ENCODE measurements at regions not wholly inside any gene's neighbourhood (a gene's known extent, or its start where the extent isn't known, plus 50 kb on each side); places are given as distances from the start of the nearest gene placed in this dataset.
"Not testable (repeated sequence)": the region's sequence is repeated elsewhere in the genome, so short reads cannot be mapped to it uniquely, and the experiment has no call there.

DNA sequence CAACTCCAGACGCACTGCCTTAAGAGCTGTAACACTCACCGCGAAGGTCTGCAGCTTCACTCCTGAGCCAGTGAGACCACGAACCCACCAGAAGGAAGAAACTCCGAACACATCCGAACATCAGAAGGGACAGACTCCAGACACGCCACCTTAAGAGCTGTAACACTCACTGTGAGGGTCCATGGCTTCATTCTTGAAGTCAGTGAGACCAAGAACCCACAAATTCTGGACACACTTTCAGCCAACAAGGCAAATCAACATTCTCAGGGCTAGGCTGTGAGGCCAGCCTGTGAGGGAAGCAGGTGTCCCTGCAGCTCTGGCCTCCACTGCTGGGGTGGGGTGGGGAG, 275.3 kb downstream of the ADGRD1 start:
- not testable (repeated sequence) for DNase-seq (ENCODE audit: low spot score); FAIRE-seq

- DNase-seq (ENCODE audit: low spot score) (no peak), FAIRE-seq (no peak)
These were observed 276.0 kb downstream of the ADGRD1 start for GRCh38 chr12:131229426-131230339.

DNA sequence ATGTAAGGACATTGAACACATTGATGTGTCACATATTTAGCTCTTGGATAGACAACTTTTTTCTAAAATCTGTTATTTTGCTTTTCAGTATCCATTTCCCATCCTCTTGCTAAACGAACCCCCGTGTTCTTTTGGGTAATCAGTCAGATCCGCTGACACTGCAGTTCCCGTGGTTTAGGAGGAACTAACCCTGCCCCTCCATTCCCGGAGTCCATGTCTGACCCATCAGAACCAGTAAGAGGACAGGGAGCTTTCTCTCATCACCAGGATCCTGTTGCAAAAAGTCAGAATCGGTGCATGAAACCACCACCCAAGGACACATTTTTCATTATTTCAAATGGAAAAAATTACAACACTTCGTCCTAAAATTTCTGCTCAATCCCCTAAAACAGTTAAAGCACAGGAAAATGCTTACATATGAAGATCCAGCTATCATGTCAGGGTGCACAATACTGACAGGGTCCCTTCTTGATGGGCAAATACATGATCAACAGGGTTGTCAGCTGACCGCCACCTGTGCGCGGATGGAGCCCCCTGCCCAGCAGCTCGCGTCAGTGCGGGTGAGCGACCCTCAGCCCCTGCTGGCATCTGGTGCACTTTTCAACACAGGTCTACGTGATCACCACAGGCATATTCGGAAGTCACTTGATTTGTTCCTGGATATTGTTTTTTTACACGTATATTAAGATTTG, 276.8 kb downstream of the ADGRD1 start:
- no peak for FAIRE-seq
- DNase-seq (ENCODE audit: low spot score), result no peak

DNA sequence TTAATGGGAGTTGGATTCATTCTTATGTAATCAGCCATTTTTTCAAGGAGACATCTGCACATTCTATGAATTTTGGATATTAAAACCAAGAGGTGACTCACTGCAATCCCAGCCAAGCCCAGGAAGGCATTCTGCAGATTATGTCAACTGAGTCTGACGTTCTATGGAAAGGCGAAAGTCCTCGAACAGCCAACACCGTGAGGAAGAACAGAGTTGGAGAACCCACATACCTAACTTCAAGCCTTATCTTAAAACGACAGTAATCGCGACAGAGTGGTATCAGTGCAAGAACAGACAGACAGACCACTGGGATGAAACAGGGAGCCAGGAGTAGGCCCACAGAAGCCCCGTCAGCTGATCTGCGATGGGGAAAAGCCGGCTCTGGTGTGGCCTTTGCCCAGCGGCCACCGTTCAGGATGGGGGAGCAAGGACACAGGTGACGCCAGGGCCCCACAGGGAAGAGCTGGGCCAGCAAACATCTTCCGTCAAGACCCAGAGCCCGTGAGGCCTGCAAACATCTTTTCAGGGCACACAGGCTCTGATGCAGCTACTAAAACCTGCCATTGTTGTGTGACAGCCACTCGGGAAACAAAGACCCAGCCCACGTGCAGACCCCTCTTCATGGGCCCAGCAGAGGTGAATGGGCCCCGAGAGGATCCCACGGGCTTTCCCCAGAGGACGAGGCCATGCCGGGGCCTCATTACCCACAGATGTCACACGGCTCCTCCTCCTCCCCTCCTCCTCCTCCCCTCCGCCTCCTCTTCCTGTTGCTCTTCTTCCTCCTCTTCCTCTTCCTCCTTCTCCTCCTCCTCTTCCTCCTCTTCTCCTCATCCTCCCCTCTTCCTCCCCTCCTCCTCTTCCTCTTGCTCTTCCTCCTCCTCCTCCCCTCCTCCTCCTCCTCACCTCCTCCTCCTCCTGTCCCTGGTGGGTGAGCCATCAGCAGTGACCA, 277.6 kb downstream of the ADGRD1 start:
- DNase-seq (ENCODE audit: low spot score), result no peak
- no peak for FAIRE-seq

DNA sequence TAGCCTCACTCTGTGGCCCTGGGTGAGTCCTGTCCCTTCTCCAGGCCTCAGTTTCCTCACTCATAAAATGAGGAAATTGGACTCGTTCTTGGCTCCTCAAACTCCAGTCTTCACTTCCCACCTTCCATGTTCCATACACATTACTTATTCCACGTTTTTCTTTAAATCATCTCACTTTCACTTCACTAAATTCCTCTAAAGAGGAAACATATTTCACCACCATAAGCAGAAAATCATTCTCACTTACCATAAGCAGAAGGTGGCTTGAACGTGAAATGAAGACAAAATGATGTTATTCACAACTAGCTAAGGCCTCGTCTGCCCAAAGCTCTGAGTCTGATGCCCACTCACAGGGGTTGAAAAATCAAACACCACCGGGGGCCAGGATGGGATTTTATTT, 278.3 kb downstream of the ADGRD1 start:
- DNase-seq (ENCODE audit: low spot score) (no peak), FAIRE-seq (no peak)

- DNase-seq (ENCODE audit: low spot score); FAIRE-seq: not testable (repeated sequence)
These were observed 279.2 kb downstream of the ADGRD1 start for GRCh38 chr12:131232872-131233271.

DNA sequence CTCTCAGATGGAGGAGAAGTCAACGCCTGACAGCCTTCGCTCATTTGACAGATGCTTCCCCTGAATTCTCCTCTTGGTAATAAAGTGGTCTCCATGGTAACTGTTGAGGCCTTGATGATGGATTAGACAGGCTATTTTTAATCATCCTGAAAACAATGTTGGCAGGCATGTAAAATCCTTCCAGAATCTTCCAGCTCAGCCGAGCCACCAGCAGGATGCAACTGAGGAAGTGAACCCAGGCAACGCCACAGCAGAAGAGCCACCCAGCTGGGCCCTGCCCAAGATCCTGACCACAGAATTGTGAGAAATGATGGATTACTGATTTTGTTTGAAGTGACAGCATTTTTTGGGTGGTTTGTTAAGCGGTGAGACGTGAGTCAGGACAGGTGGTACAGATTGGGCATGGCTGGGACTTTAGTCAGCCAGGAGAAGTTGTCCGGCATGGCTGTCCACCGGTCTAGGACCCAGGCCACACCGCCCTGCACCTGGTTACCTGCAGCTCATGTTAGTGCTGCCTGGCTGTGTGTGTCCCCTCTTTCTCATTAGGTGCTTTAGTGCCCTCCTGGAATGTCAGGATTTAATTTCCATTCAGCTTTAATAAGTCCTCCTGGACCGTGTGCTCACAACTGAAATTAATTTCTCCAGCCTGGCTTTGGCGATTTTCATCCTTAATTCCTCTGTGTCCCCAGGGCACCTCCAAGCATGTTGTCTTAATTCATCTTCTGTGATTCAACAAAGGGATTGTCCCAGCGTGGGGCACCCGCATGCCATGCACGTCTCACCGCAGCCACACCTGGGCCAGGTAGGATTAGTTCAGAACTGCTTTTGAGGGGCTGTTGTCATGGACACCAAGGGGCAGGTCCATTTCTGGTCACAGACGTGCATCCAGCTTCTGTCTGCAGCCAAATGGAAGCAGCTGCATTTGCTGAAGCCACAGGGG, 280.4 kb downstream of the ADGRD1 start:
- not testable (repeated sequence) for FAIRE-seq; DNase-seq (ENCODE audit: low spot score)

- not testable (repeated sequence) for DNase-seq (ENCODE audit: low spot score)
These were observed 281.1 kb downstream of the ADGRD1 start for GRCh38 chr12:131234841-131235271.

DNA sequence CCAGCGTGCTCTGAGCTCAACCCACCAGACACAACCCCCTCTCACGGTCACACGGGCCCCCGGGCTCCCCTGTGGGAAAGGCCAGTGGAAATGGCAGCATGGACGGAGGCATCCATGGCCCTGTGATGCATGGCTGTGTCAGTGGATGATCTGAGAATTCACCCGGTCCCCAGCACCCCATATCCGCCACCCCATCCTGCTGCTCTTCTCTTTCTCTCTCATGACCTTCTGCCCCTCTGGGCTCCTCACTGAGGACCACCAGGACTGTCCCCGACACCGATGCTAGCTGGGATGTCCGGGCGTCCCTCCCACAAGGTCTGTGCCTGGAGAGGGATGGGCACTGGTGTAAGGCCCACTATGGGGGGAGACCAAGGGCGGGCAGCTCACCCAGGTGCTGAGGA, 282.2 kb downstream of the ADGRD1 start:
- FAIRE-seq, result no peak
- DNase-seq (ENCODE audit: low spot score), result no peak

More at GRCh38 chr12:131234841-131235271, 281.1 kb downstream of the ADGRD1 start:
- FAIRE-seq, result peak; percentile 35

- FAIRE-seq, result no peak
- DNase-seq (ENCODE audit: low spot score), result no peak
These were observed 285.8 kb downstream of the ADGRD1 start for GRCh38 chr12:131239384-131240094.

- DNase-seq (ENCODE audit: low spot score) (no peak), FAIRE-seq (no peak)
These were observed 287.8 kb downstream of the ADGRD1 start for GRCh38 chr12:131241517-131241916.

GRCh38 chr12:131242741-131243496, 289.2 kb downstream of the ADGRD1 start:
- DNase-seq (ENCODE audit: low spot score) (peak; percentile 49), FAIRE-seq (no peak)

DNA sequence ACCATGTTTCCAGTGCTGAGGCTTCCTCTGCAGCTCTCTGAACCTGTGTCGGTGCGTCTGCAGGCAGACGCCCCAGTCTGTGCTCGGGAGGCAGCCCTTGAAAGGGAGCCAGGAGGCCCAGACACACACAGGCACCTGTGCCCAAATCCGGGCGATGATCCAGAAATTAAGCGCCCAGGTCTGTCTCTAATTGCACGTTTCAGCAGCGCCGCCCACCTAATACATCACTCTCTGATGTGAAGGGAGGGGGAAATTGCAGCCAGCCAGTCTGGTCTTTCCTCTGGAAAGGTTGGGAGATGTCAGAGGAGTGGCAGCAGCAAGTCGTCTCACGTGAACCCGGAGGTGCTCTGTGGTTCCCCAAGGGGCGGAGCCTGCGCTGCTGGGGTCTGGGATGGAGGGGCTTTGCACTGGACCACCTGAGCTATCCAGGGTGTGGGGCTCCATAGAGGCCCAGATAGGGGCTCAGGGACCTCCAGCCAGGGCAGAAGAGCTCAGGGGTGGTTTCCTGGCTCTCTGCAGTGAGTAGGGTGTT, 290.5 kb downstream of the ADGRD1 start:
- FAIRE-seq; DNase-seq (ENCODE audit: low spot score): not testable (repeated sequence)

DNA sequence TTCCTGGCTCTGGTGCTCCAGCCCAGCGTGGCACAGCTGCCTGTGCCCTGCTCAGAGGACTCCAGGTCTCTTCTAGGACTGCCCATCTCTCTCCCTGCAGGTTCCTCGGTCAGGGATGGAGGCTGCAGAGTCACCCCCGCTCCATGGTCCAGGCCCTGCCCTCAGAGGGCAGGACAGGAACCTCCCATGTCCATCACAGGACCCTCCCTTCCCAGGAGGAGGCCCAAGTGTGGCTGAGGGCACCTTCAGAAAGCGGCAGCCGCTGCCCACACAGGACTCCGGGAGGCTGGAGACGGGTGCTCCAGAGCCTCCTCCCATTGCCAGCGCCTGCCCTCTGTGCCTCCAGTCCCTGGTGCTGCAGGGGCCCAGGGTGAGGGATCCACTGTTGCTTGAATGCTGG, 291.5 kb downstream of the ADGRD1 start:
- FAIRE-seq; DNase-seq (ENCODE audit: low spot score): not testable (repeated sequence)

GRCh38 chr12:131245564-131246355, 292.1 kb downstream of the ADGRD1 start:
- DNase-seq (ENCODE audit: low spot score) (no peak), FAIRE-seq (no peak)

GRCh38 chr12:131247026-131247725, 293.5 kb downstream of the ADGRD1 start:
- FAIRE-seq; DNase-seq (ENCODE audit: low spot score): not testable (repeated sequence)

DNA sequence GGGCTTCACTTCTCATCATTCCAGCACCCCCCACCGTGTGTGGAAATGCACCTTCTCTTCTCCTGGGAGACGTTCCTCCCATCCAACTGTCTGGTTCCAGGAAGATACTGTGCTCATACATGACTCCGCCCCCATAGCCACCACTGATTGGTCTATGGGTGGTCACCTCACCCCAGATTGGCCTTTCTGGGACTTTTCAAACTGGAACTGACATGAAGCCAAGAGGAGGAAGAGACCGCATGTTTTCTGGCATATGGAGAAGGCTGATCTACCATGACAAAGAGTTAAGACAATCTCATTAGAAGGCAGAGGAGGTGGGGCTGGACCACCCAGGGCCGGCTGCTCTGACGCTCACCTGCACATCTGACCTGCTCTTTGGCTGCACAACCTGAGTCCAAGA, 294.2 kb downstream of the ADGRD1 start:
- not testable (repeated sequence) for FAIRE-seq; DNase-seq (ENCODE audit: low spot score)
